Stimulated activated CD4-positive, alpha-beta T cell treated with anti-CD3 and anti-CD28 coated beads, Interleukin-2, amount 100 ng/mL, for 24 hours (primary cell): ENCODE measurements at regions not wholly inside any gene's neighbourhood (a gene's known extent, or its start where the extent isn't known, plus 50 kb on each side); places are given as distances from the start of the nearest gene placed in this dataset.

Source experiments
- DNase-seq, 2 donors: peaks; one replicate each; pipeline ENCODE4 v3.0.0-alpha.2; 2020

GRCh38 chrX:40449396-40449795 lies 131.4 kb upstream of the ATP6AP2 start:
- no peak for DNase-seq

- no peak for DNase-seq
Measured at GRCh38 chrX:40448793-40449192, 132.0 kb upstream of the ATP6AP2 start.

GRCh38 chrX:40446921-40447320 lies 133.8 kb upstream of the ATP6AP2 start:
- no peak for DNase-seq

DNA sequence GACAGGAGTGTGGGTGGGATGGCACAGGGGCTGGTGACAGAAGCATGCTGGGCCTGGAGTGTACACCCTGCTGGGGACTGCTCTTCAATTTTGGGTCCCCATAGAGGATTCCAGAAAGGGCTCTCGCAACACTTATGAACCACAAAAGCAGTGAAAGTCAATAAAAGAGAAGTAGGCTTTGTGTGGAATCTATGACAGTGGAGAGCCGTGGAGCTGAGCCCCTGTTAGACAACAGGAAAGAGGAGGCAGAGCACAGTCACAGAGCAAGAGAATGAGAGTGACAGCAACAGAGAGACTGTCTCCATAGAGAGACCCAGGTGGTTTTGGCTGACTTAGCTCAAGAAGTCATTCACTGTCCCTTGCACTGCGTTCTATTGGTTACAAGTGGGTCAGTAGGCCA lies 135.1 kb upstream of the ATP6AP2 start:
- DNase-seq = no peak

DNA sequence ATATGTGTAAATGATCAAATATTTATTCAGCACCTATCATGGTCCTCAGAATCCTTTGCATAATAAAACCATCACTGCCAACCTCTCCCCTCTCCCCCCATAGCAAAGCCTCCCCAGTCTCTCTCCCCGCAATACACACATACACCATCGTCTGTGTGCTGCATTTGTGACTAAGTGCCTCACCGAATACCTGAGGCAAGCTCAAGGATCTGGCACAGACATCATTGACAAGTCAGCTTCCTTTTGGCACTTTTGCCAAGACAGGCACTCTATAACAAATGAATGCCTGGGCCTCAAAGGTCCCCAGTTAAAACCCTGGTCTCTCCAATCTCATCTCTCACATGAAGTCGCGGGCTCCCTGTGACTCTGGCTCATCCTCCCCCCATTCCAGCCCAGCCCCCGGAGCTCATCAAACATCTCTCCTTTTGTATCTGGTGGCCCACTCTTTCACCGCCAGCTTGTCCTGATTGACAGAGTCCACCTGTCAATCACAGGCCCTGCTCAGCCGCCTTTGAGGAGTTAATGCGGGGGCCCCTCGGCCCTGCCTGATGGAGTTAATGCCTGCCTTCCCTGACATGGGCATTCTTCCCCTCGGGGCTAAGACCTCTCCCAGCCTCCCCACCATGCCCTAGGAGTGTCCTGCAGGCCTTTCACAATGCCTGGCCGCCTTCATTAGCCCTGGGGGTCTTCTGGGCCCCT lies 135.8 kb upstream of the ATP6AP2 start:
- no peak for DNase-seq

GRCh38 chrX:40444133-40444532 lies 136.6 kb upstream of the ATP6AP2 start:
- no peak for DNase-seq

DNA sequence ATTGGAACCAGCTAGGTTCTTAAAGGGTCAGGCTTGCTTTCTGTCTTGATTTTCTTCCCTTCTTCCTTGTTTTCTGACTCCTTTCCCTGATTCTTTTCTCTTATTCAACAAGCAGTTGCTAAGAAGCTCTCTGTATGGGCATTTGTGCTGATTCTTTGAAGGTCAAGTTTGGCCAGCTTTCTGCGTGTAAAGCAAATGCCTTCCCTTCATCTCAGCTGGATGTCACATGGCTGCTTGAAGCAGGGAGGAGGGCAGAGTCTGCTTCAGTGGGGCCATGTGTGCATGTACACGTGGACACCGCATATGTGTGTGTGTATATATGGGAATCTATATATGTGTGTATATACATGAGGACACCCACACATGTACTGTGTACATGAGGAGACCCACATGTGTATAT lies 139.9 kb upstream of the ATP6AP2 start:
- DNase-seq = no peak

DNA sequence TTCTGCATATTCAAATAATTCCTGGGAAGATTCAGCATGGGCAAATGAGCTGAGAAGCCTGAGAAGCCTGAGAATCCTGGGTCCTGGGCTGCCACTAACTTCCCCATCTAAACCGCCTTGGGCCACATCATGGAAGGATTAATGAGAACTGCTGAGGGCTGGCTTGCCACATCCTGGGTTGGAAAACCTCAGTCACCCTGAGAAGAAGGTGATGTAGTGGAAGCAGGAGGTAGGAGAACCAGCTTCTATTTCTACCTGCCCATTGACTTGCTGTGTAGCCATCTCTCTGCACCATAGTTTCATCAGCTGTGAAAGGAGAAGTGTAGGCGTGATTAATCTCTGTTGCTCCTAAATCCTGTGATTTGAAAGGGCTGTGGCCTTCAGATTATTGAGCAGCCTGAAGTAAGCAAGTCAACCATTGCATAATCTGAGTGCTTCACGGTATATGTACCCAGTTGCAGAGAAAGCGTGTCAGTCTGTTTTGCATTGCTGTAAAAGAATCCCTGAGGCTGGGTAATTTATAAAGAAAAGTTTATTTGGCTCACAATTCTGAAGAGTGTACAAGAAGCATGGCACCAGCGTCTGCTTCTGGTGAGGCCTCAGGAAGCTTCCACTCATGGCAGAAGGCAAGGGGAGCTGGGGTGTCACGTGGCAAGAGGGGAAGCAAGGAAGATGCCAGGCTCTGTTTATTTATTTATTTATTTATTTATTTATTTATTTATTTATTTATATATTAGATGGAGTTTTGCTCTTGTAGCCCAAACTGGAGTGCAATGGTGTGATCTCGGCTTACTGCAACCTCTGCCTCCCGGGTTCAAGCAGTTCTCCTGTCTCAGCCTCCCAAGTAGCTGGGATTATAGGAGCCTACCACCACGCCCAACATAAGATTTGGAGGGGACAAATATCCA lies 140.9 kb upstream of the ATP6AP2 start:
- peak in 1 of 2 donors; percentile 1 for DNase-seq

GRCh38 chrX:40437348-40437747 lies 143.4 kb upstream of the ATP6AP2 start:
- DNase-seq = no peak

DNA sequence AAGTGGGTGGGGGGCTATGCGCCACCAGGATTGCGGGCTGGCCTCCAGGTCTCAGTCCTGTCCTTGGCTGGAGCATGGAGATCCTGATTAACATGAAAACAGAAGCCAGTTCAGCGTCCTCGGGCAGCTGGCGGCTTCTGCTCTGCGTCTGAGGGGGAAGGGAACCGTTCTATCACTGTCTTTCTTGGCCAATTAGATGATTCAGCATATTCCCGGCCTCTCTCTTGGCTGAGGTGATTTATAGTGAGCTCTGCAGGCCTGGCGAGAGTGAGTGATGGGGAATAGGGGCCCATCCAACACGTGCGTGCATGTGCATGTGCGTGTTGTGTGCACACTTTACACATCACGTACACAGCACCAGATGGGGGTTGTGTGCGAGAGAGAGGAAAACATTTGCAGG lies 145.8 kb upstream of the ATP6AP2 start:
- no peak for DNase-seq

- DNase-seq = no peak
Measured at GRCh38 chrX:40434443-40434842, 146.3 kb upstream of the ATP6AP2 start.

DNA sequence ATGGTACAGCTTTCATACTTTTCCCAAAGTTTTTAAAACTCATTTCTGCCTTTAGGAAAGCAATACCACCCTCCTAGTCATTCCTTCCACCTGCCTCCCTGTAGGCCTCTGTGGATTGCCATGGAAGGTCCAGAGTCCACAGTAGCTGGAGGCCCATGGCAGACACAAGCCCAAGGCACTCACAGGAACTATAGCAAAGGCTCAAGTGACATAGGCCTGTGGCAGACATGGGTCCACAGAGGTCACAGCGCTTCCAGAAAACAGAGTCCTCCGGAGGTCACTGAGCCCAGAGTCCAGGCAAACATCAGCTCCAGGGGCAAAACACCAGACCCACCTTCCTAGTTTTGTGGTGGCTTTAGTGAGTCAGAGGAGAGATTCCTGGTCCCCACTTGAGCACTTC lies 147.6 kb upstream of the ATP6AP2 start:
- DNase-seq = no peak

- no peak for DNase-seq
Measured at GRCh38 chrX:40424259-40424658, 156.5 kb upstream of the ATP6AP2 start.

DNA sequence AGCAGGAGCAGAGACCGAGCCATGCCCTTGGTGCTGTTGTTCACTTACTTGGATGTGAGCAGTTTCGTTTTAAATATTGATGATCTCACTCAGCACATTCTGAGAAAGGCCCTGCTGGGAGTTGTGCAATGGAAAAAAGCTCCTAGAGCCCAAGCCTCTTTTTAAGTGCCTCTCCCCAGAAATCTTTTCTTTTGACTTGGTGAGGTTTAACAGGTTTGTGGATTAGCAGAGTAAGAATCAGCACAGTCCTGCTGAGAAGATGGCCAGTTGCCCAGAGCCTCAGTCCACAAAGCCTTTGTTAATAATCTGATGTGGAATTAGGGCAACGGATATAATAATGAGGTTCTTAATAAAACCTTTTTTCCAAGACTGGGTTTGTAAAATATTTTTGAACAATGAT lies 157.5 kb upstream of the ATP6AP2 start:
- no peak for DNase-seq

DNA sequence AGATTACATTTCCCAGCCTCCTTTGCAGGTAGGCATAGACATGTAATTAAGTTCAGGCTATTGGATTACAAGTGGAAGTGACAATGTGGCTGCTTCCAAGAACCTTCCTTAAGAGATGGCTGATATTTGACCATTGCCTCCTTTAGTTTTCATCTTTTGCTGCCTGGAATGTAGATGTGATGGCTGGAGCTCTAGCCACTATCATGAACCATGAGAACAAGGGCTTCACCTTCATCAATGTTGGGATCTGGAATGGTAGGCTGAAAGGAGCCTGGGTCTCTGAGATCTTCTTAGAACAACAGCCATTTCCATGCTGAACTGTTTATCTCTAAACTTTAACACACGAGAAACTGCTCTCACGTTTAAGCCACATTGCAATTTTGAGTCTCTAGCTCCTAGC lies 158.7 kb upstream of the ATP6AP2 start:
- DNase-seq = no peak

- no peak for DNase-seq
Measured at GRCh38 chrX:40420899-40421729, 159.7 kb upstream of the ATP6AP2 start.

DNA sequence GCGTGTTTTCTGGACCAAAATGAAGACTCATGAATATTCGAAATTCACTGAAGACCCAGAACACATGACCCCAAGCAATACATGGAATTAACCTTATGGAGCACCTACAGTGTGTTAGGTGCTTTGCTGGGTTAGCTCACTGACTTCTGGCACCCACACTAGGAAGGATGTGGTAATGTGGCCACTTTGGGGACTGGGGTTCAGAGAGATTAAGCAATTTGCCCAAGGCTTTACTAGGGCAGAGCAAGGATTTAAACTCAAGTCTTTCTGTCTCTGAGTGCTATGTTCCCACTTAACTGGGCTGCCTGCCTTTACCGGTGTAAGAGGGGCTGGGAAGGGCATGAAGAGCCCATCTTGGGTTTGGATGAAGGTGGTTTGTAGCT lies 162.0 kb upstream of the ATP6AP2 start:
- no peak for DNase-seq

GRCh38 chrX:40418146-40418812 lies 162.5 kb upstream of the ATP6AP2 start:
- DNase-seq = no peak

DNA sequence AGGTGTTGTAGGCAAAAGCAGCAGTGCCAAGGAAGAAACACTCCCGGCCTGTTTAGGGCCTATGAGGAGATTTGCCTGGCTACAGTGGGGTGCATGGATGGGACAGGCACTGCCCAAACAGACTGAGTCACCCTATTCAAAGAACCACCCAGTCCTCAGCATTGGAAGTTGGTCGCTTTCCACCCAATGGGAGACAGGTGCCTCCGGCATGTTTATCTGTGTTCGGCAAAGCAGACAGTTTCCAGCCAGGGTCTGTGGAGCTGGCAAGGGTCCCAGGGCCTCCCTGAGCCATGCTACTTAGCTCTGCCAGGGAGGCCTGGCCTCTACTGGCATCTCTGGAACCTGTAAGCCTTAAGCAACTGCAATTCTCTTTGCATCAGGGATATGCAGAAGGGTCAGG lies 165.1 kb upstream of the ATP6AP2 start:
- no peak for DNase-seq

DNA sequence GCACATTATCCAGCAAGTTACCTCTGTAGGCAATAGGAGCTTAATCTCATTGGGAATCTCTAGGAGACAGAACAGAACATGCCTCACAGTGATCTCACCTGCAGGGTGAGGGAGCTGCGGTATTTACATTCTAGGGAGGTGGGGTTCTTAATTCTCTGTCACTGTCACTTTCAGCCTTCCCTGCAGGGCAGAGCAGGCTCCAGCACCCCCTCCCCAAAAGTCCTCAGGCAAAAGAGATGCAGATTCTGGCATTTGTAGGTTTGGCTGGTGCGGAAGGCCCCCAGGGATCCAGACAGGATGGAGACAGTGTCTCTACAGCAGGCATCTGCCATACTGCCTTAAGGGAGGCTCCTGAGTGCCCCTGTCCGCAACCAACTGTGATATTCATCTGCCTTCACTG lies 166.4 kb upstream of the ATP6AP2 start:
- DNase-seq = no peak

DNA sequence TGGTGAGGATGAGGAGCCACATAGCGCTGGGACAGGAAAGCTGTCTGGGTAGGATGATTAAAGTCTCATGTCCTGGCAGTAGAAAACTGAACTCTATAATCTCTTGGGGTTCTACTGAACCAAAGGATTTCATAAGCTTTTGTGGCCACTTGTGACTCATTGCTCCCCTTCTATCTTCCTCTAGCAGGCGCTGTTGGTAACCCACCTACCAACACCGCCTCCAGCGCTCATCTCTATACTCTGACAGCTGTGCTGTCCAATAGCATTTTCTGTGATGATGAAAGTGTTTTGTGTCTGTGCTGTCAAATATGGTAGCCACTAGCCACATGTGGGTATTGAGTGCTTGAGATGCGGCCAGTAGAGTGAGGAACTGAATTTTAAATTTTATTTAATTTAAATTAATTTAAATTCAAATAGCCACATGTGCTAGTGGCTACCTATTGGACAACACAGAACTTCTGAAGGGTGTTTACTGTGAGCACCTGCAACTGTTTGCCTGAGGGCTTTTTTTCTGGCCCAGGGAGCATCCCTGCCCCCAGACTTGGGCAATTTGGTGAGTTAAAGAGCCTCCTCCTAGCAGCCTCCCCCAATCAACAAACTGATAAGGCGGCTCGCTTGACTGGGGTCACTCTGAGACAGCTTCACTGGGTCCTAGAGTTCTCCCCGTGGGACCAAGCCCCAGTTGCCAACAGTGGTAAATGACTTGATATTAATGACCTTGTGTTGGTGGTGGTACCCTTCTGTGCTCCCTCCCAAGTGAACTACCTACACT lies 169.2 kb upstream of the ATP6AP2 start:
- no peak for DNase-seq

DNA sequence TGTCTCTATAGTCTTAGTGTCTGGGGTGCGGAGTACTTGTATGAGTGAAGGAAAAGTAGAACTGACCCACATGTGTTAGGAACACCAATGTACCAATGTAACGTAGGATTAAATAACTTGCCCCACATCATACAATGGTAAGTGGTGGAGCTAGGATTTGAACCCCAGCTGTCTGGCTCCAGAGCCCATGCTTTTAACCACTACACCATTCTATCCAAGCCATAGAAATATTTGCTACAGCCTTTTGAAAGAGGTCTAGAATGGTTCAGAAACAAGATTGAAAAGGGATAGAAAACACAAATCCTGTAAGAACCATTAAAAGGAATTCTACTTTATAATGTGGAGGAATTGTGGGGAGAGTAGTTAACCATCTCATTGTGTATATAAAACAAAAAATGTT lies 169.9 kb upstream of the ATP6AP2 start:
- DNase-seq = no peak
